Spleen (tissue), 11 donors: ENCODE measurements at regions not wholly inside any gene's neighbourhood (a gene's known extent, or its start where the extent isn't known, plus 50 kb on each side); places are given as distances from the start of the nearest gene placed in this dataset.

ENCODE experiments used
- DNase-seq: peaks from one replicate; pipeline ENCODE4 v3.0.0-alpha.2; 2020
- H3K27ac ChIP-seq, 8 donors: fragments of 200-600 bp; sonication (generic) in 7 of 8; 1 replicate in 4 of 8; 2 replicates in 4 of 8; pipeline versions ENCODE4 v1.5.0 to v1.8.0; 2016 to 2021; ENCODE audit warnings: inconsistent platforms in 4 of 8, mild to moderate bottlenecking in 4 of 8, moderate library complexity in 1 of 8
- H3K27me3 ChIP-seq, 7 donors: fragments of 200-600 bp; sonication (generic) in 6 of 7; replicated peaks in 1 of 7; 1 replicate in 4 of 7; 2 replicates in 3 of 7; pipeline versions ENCODE4 v1.5.0 to v1.8.0; 2016 to 2021; ENCODE audit warnings: inconsistent platforms in 3 of 7, mild to moderate bottlenecking in 1 of 7
- H3K36me3 ChIP-seq, 6 donors: fragments of 200-600 bp; sonication (generic) in 5 of 6; 1 replicate in 4 of 6; 2 replicates in 2 of 6; pipeline versions ENCODE4 v1.5.0 to v1.8.0; 2016 to 2021; ENCODE audit warnings: inconsistent platforms in 2 of 6
- H3K4me1 ChIP-seq, 6 donors: fragments of 200-600 bp; sonication (generic) in 5 of 6; 1 replicate in 3 of 6; 2 replicates in 3 of 6; pipeline versions ENCODE4 v1.5.0 to v1.8.0; 2016 to 2021; ENCODE audit warnings: inconsistent platforms in 3 of 6
- H3K4me3 ChIP-seq, 8 donors: fragments of 200-600 bp; sonication (generic) in 7 of 8; 1 replicate in 4 of 8; 2 replicates in 4 of 8; pipeline versions ENCODE4 v1.5.0 to v1.8.0; 2016 to 2021; ENCODE audit warnings: inconsistent platforms in 4 of 8, mild to moderate bottlenecking in 4 of 8, moderate library complexity in 2 of 8
- H3K9me3 ChIP-seq, 8 donors: fragments of 200-600 bp; sonication (generic) in 7 of 8; 1 replicate in 4 of 8; 2 replicates in 4 of 8; pipeline versions ENCODE4 v1.5.0 to v1.8.0; 2016 to 2021; ENCODE audit warnings: inconsistent platforms in 4 of 8
- POLR2A ChIP-seq, 3 donors: fragments of 450-650 bp; IDR thresholded peaks; one replicate each; pipeline ENCODE4 v1.5.1; 2017; ENCODE audit warnings: antibody characterized with exemption in 3 of 3, mild to moderate bottlenecking in 1 of 3
- POLR2AphosphoS5 ChIP-seq, 3 donors: sonication (generic); formaldehyde crosslinking; IDR thresholded peaks; one replicate each; pipeline ENCODE4 v1.5.1; 2017; ENCODE audit warnings: antibody characterized with exemption in 3 of 3
- WGBS, 5 donors: extraction: QIAGEN DNeasy Blood & Tissue Kit in 3 of 5; methylation state at CpG; one replicate each; pipeline versions ENCODE4 v1.1.5 to v1.1.7; 2013 to 2018; 5-methylcytosine and 5-hydroxymethylcytosine counted together
- intact Hi-C: fragments of 100-400 bp; cut with DNase I; formaldehyde crosslinking; loops from one replicate; pipeline ENCODE4 v1.15.0; 2023; ENCODE audit warnings: low total_unique reads
- TF ChIP-seq, protein P1 (sequence below), 11 experiments: fragments of 200-600 bp in 7 of 11; fragments of 450-650 bp in 4 of 11; sonication (generic) in 4 of 11; IDR thresholded peaks in 8 of 11; conservative IDR thresholded peaks in 3 of 11; 1 replicate in 7 of 11; 2 replicates in 4 of 11; pipeline versions ENCODE4 v1.4.0 to v1.8.0; 2016 to 2021; ENCODE audit warnings: antibody characterized with exemption in 11 of 11, inconsistent platforms in 4 of 11, mild to moderate bottlenecking in 1 of 11
- donor health status: healthy with polysubstance abuse.
- donor health status: DM: no; HTN: no; CAD: no; lungs with moderate emphysema.
- donor health status: DM: no; HTN: no; CAD: no.
- donor health status: Bipolar disorder and iron deficiency.
- donor health status: healthy.
- donor health status: DM: no; HTN: no; CAD: no.
- donor health status: DM: yes; HTN: yes; CAD: no.

DNA sequence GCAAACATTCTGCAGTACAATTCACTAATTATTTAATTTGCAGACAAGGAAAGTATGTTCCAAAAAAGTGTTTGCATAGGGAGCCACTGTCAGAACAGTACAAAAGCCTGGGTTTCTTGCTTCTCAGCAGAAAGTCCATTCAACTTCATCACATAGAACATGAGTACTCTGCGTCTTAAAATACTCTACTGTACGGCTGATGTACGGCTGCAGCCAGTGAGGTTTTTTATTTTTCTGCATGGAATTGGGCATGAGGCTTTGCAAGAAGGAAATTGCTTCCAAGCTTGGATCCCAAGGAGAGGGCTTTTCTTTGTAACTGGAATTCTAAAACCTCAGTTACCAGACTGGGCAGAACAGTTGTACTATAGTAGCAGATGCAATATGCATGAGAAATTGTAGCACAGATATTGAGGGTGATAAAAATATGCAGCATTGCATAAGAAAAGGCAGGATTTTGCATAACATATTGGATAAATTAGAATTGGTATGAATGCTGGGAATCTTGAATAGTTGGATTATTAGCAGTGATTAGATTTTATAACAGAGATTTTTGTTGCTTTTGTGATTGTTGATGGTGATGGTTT is 178.1 kb upstream of the CDH9 start:
- no peak for DNase-seq
- Histone ChIP-seq H3K27me3 (no peaks in the 10 kb centered on the region), H3K36me3 (no peaks in the 10 kb centered on the region), H3K27ac (no peak overlapping the region), H3K9me3 (peaks cover 0 to 20% (median 15%) of the 10 kb centered on the region in 8 donors), H3K4me1 (no peaks in the 10 kb centered on the region), H3K4me3 (no peak overlapping the region)
- 85 to 94% (median 91%) methylated on average over 3 of the region's 3 CpGs for WGBS, 5 donors
- no peak for TF ChIP-seq POLR2A (IDR thresholded peaks at IDR 0.05)
- TF ChIP-seq, protein P1, sequence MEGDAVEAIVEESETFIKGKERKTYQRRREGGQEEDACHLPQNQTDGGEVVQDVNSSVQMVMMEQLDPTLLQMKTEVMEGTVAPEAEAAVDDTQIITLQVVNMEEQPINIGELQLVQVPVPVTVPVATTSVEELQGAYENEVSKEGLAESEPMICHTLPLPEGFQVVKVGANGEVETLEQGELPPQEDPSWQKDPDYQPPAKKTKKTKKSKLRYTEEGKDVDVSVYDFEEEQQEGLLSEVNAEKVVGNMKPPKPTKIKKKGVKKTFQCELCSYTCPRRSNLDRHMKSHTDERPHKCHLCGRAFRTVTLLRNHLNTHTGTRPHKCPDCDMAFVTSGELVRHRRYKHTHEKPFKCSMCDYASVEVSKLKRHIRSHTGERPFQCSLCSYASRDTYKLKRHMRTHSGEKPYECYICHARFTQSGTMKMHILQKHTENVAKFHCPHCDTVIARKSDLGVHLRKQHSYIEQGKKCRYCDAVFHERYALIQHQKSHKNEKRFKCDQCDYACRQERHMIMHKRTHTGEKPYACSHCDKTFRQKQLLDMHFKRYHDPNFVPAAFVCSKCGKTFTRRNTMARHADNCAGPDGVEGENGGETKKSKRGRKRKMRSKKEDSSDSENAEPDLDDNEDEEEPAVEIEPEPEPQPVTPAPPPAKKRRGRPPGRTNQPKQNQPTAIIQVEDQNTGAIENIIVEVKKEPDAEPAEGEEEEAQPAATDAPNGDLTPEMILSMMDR (IDR thresholded peaks at IDR 0.05 in 8 of 11, conservative IDR thresholded peaks at IDR 0.05 in 3 of 11): no peak
- no peak for TF ChIP-seq POLR2AphosphoS5 (IDR thresholded peaks at IDR 0.05)
- intact Hi-C loops: no loop called here

DNA sequence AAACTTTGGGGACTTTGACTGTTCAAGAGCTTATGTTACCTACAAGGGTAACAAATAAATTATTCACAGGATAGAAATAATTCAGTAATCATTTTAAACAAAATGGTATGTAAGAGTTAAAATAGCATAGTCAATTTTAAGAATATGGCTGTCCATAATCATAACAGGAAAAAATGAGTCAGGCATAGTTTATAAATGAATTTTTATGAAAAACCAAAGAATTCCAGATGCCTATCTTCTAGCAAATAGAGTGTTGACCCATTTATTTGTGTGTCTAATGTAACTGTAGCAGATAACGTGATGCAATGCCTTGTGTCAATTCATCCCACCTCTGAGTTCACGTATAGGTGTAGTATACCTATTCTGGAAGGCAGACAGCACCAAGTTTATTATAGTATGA is 169.7 kb upstream of the CDH9 start:
- DNase-seq: no peak
- no peak overlapping the region for H3K4me3 ChIP-seq
- peaks cover 0 to 57% (median 38%) of the 10 kb centered on the region in 8 donors for H3K9me3 ChIP-seq
- H3K4me1 ChIP-seq: no peaks in the 10 kb centered on the region
- H3K36me3 ChIP-seq: no peaks in the 10 kb centered on the region
- no peak overlapping the region for H3K27ac ChIP-seq
- no peaks in the 10 kb centered on the region for H3K27me3 ChIP-seq
- 70 to 78% (median 75%) methylated on average over 2 of the region's 2 CpGs for WGBS, 5 donors
- TF ChIP-seq POLR2A (IDR thresholded peaks at IDR 0.05) (no peak), POLR2AphosphoS5 (IDR thresholded peaks at IDR 0.05) (no peak)
- TF ChIP-seq, protein P1 (IDR thresholded peaks at IDR 0.05 in 8 of 11, conservative IDR thresholded peaks at IDR 0.05 in 3 of 11): no peak
- intact Hi-C loops: no loop called here

DNA sequence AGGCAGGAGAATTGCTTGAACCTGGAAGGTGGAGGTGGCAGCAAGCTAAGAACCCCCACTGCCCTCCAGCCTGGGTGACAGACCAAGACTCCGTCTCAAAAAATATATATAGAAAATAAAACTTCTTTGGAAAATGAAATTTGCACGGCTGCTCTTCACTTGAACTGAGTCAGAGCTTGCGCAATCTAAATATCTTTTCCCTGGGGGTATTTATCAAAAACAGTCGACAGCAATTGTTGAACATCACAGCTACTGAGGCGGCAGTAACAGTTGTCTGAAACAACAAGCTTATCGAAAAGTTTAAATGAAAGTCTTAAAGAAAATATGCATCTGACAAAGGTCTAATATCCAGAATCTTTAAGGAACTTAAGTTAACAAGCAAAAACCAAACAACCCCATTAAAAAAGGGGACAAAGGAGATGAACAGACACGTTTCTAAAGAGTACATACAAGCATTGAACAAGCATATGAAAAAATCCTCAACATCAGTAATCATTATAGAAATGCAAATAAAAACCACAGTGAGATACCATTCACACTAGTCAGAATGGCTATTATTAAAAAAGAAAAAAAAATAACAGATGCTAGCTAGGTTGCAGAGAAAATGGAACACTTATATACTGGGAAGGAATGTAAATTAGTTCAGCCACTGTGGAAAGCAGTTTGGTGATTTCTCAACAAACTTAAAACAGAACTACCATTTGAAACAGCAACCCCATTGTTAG is 153.6 kb upstream of the CDH9 start:
- WGBS, 5 donors: 80 to 89% (median 84%) methylated on average over 7 of the region's 7 CpGs
- peaks cover 0 to 22% (median 11%) of the 10 kb centered on the region in 8 donors for H3K9me3 ChIP-seq
- no peaks in the 10 kb centered on the region for H3K36me3 ChIP-seq
- no peak overlapping the region for H3K4me3 ChIP-seq
- H3K4me1 ChIP-seq: no peaks in the 10 kb centered on the region
- no peaks in the 10 kb centered on the region for H3K27me3 ChIP-seq
- no peak overlapping the region for H3K27ac ChIP-seq
- intact Hi-C loops: no loop called here
- TF ChIP-seq, protein P1 (IDR thresholded peaks at IDR 0.05 in 8 of 11, conservative IDR thresholded peaks at IDR 0.05 in 3 of 11): no peak
- no peak for TF ChIP-seq POLR2AphosphoS5 (IDR thresholded peaks at IDR 0.05)
- DNase-seq: no peak

DNA sequence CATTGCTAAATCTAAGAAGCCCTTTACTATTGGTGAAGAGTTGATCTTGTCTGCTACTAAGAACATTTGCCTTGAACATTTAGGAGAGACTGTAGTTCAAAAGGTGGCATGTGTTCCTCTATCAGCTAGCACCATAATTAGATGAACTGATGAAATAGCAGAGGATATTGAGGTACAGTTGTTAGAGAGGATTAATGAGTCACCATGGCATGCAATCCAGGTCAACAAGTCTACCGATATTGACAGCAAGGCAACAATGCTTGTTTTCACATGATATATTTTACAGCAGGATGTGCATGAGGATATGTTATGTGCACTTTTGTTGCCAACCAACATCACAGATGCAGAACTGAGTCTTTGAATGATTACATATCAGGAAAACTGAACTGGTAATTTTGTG is 134.3 kb upstream of the CDH9 start:
- Histone ChIP-seq H3K36me3 (no peaks in the 10 kb centered on the region), H3K9me3 (peaks cover 0 to 37% (median 4%) of the 10 kb centered on the region in 8 donors), H3K4me3 (no peak overlapping the region), H3K4me1 (no peaks in the 10 kb centered on the region), H3K27ac (no peak overlapping the region), H3K27me3 (no peaks in the 10 kb centered on the region)
- intact Hi-C loops: no loop called here
- no peak for DNase-seq
- no peak for TF ChIP-seq POLR2A (IDR thresholded peaks at IDR 0.05)
- TF ChIP-seq, protein P1 (IDR thresholded peaks at IDR 0.05 in 8 of 11, conservative IDR thresholded peaks at IDR 0.05 in 3 of 11): no peak
- WGBS, 5 donors: 84 to 95% (median 87%) methylated on average over 1 of the region's 1 CpG
